Vagina (tissue), 2 donors: ENCODE measurements at regions not wholly inside any gene's neighbourhood (a gene's known extent, or its start where the extent isn't known, plus 50 kb on each side); places are given as distances from the start of the nearest gene placed in this dataset.

Source experiments
- DNase-seq, 2 donors: peaks; one replicate each; pipeline ENCODE4 v3.0.0-alpha.2; 2017; ENCODE audit errors: extremely low spot score in 2 of 2
- H3K27ac ChIP-seq: fragments of 200-600 bp; sonication (generic); one replicate; pipeline ENCODE4 v1.5.1; 2019
- H3K27me3 ChIP-seq: fragments of 200-600 bp; sonication (generic); one replicate; pipeline ENCODE4 v1.5.1; 2019
- H3K36me3 ChIP-seq, 2 donors: fragments of 200-600 bp; sonication (generic); one replicate each; pipeline ENCODE4 v1.5.1; 2017 to 2019
- H3K4me1 ChIP-seq: fragments of 200-600 bp; sonication (generic); one replicate; pipeline ENCODE4 v1.5.1; 2019
- H3K4me3 ChIP-seq, 2 donors: fragments of 200-600 bp; sonication (generic); 1 replicate in 1 of 2; 2 replicates in 1 of 2; pipeline ENCODE4 v1.5.1; 2016 to 2019
- H3K9me3 ChIP-seq: fragments of 200-600 bp; sonication (generic); one replicate; pipeline ENCODE4 v1.5.1; 2019
- POLR2A ChIP-seq, 2 donors: fragments of 450-650 bp; IDR thresholded peaks; one replicate each; pipeline ENCODE4 v1.6.1; 2017; ENCODE audit warnings: antibody characterized with exemption in 2 of 2, mild to moderate bottlenecking in 2 of 2, moderate library complexity in 2 of 2
- POLR2AphosphoS5 ChIP-seq, 2 donors: sonication (generic); formaldehyde crosslinking; IDR thresholded peaks; one replicate each; pipeline ENCODE4 v1.9.0; 2017; ENCODE audit warnings: antibody characterized with exemption in 2 of 2, mild to moderate bottlenecking in 2 of 2, low read depth in 1 of 2; ENCODE audit not compliant: insufficient read depth in 1 of 2
- intact Hi-C: fragments of 100-400 bp; cut with DNase I; formaldehyde crosslinking; loops from one replicate; pipeline ENCODE4 v1.15.1; 2023
- TF ChIP-seq, protein P1 (sequence below), 3 experiments: fragments of 450-650 bp in 2 of 3; fragments of 200-600 bp in 1 of 3; sonication (generic) in 1 of 3; IDR thresholded peaks; one replicate each; pipeline ENCODE4 v1.5.1; 2017 to 2019; ENCODE audit warnings: antibody characterized with exemption in 3 of 3, mild to moderate bottlenecking in 2 of 3, moderate library complexity in 2 of 3

DNA sequence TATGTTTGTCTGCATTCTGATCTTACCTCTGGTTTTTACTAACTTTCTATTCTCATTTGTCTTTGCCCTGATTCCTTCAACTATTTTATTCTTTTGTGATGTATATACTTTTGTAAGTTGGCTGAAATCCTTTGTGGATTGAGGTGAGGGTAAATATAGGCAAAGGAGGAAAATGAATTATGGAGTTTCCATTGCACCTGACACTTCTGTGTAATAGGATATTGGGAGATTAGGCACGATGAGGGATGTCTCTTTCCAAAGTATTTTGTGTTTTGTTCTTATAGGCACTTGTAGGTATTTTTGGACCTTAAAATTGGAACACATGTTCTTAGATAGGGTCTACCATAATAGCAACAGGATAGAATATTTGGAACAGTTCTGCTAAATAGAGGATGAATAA is 76.4 kb downstream of the HRH4 start:
- intact Hi-C loops = no loop called here
- Histone ChIP-seq H3K4me1 (no peaks in the 10 kb centered on the region), H3K36me3 (no peaks in the 10 kb centered on the region), H3K27ac (no peak overlapping the region), H3K4me3 (no peak overlapping the region), H3K27me3 (no peaks in the 10 kb centered on the region), H3K9me3 (no peaks in the 10 kb centered on the region)
- TF ChIP-seq, protein P1, sequence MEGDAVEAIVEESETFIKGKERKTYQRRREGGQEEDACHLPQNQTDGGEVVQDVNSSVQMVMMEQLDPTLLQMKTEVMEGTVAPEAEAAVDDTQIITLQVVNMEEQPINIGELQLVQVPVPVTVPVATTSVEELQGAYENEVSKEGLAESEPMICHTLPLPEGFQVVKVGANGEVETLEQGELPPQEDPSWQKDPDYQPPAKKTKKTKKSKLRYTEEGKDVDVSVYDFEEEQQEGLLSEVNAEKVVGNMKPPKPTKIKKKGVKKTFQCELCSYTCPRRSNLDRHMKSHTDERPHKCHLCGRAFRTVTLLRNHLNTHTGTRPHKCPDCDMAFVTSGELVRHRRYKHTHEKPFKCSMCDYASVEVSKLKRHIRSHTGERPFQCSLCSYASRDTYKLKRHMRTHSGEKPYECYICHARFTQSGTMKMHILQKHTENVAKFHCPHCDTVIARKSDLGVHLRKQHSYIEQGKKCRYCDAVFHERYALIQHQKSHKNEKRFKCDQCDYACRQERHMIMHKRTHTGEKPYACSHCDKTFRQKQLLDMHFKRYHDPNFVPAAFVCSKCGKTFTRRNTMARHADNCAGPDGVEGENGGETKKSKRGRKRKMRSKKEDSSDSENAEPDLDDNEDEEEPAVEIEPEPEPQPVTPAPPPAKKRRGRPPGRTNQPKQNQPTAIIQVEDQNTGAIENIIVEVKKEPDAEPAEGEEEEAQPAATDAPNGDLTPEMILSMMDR (IDR thresholded peaks at IDR 0.05) = no peak
- TF ChIP-seq POLR2AphosphoS5 (IDR thresholded peaks at IDR 0.05; ENCODE audit: insufficient read depth in 1 of 2, low read depth in 1 of 2) (no peak), POLR2A (IDR thresholded peaks at IDR 0.05) (no peak)
- DNase-seq = no peak

DNA sequence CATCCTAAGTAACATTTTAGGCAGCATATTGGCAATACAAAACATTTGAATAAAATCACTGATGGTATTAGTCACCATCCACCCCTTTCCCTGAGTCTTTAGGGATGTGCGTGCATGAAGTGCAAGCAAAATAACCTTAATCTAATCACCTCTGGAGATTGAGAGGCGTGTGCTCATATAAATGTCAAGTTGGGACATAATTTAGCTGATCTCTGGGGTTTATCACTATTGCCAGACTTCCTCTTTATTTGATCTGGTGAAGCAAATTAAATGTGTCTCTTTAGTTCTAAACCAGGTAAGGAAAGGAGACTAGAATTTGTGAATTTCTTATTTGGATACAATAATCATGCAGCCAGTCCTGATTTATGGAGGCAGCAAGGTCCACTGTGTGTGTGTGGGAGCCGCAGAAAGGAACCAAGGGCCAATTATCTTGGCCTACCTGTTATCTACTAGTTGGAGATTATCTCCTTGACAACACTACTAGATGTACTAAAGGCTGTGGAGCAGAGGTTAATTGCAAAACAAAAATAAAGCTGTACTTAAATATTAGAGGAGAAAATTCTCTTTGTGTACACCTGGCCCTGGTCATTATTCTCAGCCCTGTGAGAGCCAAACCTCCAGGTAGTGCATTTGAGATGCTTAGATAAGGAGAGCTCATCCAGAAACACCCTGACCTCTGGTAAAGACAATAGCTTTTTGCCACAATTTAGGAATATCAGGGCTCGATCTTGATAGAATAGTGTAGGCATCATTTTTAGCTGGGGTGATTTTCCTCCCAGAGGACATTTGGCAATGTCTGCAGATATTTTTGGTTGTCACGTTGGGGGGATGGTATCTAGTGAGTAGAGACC is 78.2 kb downstream of the HRH4 start:
- Histone ChIP-seq H3K36me3 (no peaks in the 10 kb centered on the region), H3K4me1 (no peaks in the 10 kb centered on the region), H3K9me3 (no peaks in the 10 kb centered on the region), H3K4me3 (no peak overlapping the region), H3K27ac (no peak overlapping the region), H3K27me3 (no peaks in the 10 kb centered on the region)
- intact Hi-C loops = no loop called here
- TF ChIP-seq POLR2A (IDR thresholded peaks at IDR 0.05) (no peak), POLR2AphosphoS5 (IDR thresholded peaks at IDR 0.05; ENCODE audit: insufficient read depth in 1 of 2, low read depth in 1 of 2) (no peak)
- TF ChIP-seq, protein P1 (IDR thresholded peaks at IDR 0.05) = no peak
- DNase-seq = no peak

DNA sequence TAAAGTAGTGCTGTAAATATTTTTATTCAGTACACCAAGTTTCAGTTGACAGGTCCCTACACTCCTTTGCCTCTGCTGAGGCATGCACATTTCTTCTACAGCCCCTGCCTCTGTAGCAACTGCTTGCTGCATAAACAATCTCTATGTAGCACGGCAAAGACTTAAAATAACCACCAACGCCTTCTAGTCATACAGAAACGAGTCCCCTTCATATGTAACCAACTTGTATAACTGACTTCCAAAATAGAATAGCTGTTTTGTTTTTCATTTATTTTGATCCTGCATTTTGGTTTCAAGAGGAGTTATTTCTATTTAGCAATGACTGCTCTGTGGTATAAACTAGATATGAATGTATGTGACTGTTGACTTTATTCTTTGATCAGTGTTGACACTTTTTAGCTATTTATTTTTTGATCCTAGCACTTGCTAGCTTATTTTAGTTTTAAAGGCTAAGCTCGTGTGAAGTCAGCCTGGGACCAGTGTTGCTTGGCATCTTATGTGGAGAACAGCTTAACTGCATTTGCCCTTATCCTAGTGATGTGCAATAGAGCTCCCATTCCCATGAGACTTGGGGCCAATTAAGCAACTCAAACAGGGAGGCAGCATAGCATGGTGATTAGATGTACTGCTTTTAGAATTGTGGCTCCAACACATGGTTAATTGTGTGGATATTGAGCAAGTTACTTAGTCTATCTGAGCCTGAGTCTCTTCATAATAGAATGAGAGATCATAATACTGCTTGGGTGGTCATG is 79.6 kb downstream of the HRH4 start:
- intact Hi-C loops = no loop called here
- H3K4me3 ChIP-seq = no peak overlapping the region
- DNase-seq = no peak

DNA sequence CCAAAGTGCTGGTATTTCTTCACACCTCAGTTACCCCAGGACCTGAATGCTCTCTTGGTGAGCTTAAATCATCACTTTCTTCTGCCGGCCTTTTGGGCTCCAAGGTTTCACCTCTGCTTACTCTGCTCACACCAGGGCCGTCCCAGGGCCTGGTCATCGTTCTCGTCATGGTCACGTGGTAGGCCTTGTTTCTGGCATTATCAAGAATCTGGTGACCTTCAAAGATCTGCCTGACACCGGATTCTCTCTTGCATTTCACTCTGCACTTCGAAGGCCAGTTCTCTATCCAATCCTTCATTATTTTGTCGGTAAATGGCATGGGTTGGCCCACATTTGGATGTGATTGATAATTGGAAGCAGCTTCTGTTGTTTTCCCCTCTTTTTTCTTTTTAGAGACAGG is 80.5 kb downstream of the HRH4 start:
- Histone ChIP-seq H3K4me3 (no peak overlapping the region), H3K27me3 (no peaks in the 10 kb centered on the region), H3K9me3 (no peaks in the 10 kb centered on the region), H3K4me1 (no peaks in the 10 kb centered on the region), H3K36me3 (no peaks in the 10 kb centered on the region), H3K27ac (no peak overlapping the region)
- intact Hi-C loops = no loop called here
- no peak for DNase-seq
- TF ChIP-seq POLR2A (IDR thresholded peaks at IDR 0.05) (no peak), POLR2AphosphoS5 (IDR thresholded peaks at IDR 0.05; ENCODE audit: insufficient read depth in 1 of 2, low read depth in 1 of 2) (no peak)
- TF ChIP-seq, protein P1 (IDR thresholded peaks at IDR 0.05) = no peak

More for the DNA sequence above, 79.6 kb downstream of the HRH4 start:
- no peak for TF ChIP-seq POLR2AphosphoS5 (IDR thresholded peaks at IDR 0.05; ENCODE audit: insufficient read depth in 1 of 2, low read depth in 1 of 2)
- Histone ChIP-seq H3K4me1 (no peaks in the 10 kb centered on the region), H3K27ac (no peak overlapping the region), H3K9me3 (no peaks in the 10 kb centered on the region), H3K27me3 (no peaks in the 10 kb centered on the region), H3K36me3 (no peaks in the 10 kb centered on the region)

DNA sequence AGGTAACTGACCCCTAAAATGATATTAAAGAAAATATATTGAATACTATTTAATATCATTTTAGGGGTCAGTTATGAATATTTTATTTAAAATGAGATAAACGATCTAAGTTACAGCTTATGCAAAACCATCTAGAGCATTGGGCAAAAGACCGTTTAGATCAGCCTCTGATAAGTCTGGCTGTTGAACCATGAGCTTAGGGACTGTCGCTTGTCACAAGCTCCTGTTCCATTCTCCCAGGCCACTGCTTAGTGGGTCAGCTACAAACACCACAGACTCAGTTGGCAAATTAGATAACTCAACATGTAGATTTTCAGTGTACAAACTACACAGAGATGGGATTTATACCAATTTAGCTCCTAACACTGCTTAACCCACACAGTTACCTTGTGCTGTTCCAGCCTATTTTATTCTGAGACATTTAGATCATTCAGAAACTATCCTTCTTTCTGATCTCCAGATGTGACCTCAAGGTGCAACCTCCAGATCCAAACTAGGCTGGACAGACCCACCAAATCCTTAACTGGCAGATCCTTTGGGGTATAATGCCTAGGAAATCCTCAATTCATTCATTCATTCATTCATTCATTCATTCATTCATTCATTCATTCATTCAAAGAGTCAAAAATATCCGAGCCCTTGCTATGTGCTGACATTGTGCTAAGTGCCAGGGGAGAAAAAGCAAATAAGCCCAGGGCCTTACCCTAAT is 82.8 kb downstream of the HRH4 start:
- Histone ChIP-seq H3K4me3 (no peak overlapping the region), H3K9me3 (no peaks in the 10 kb centered on the region), H3K4me1 (no peaks in the 10 kb centered on the region), H3K36me3 (no peaks in the 10 kb centered on the region), H3K27me3 (no peaks in the 10 kb centered on the region), H3K27ac (no peak overlapping the region)
- TF ChIP-seq POLR2AphosphoS5 (IDR thresholded peaks at IDR 0.05; ENCODE audit: insufficient read depth in 1 of 2, low read depth in 1 of 2) (no peak), POLR2A (IDR thresholded peaks at IDR 0.05) (no peak)
- TF ChIP-seq, protein P1 (IDR thresholded peaks at IDR 0.05) = no peak
- intact Hi-C loops = no loop called here
- DNase-seq = no peak
